ENCODE measurements at regions not wholly inside any gene's neighbourhood (a gene's known extent, or its start where the extent isn't known, plus 50 kb on each side); places are given as distances from the start of the nearest gene placed in this dataset.

GRCh38 chr11:42774567-42774966, 537.2 kb upstream of the API5 start:
- TF ChIP-seq CTCF (IDR thresholded peaks at IDR 0.05): no peak
- TF ChIP-seq POLR2A (IDR thresholded peaks at IDR 0.05): no peak
- no peak for TF ChIP-seq EP300 (IDR thresholded peaks at IDR 0.05)
